ENCODE measurements at regions not wholly inside any gene's neighbourhood (a gene's known extent, or its start where the extent isn't known, plus 50 kb on each side); places are given as distances from the start of the nearest gene placed in this dataset.

DNA sequence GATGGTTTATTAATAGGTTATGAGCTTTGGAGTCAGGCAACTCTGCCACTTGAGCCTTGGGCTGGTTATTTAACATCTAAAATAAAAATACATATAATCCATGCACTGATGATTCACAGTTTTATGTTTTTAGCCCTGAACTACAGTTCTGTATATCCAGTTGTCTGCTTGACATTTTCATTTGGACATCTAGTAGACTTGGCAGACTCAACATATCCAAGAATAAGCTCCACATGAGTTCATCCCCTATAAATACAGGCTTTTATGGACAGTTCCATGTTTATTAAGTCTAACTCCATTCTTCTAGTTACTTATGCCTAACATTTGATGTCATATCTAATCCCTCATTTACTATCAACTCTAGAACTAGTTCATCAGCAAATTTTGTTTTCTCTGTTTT, 174.2 kb downstream of the KIF2B start:
- TF ChIP-seq POLR2AphosphoS5 (IDR thresholded peaks at IDR 0.05): no peak
- TF ChIP-seq, protein P1, sequence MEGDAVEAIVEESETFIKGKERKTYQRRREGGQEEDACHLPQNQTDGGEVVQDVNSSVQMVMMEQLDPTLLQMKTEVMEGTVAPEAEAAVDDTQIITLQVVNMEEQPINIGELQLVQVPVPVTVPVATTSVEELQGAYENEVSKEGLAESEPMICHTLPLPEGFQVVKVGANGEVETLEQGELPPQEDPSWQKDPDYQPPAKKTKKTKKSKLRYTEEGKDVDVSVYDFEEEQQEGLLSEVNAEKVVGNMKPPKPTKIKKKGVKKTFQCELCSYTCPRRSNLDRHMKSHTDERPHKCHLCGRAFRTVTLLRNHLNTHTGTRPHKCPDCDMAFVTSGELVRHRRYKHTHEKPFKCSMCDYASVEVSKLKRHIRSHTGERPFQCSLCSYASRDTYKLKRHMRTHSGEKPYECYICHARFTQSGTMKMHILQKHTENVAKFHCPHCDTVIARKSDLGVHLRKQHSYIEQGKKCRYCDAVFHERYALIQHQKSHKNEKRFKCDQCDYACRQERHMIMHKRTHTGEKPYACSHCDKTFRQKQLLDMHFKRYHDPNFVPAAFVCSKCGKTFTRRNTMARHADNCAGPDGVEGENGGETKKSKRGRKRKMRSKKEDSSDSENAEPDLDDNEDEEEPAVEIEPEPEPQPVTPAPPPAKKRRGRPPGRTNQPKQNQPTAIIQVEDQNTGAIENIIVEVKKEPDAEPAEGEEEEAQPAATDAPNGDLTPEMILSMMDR (IDR thresholded peaks at IDR 0.05): no peak
- TF ChIP-seq POLR2A (IDR thresholded peaks at IDR 0.05): no peak

All from prostate gland (tissue), 2 donors.